Common myeloid progenitor, CD34-positive (primary cell): ENCODE measurements at regions not wholly inside any gene's neighbourhood (a gene's known extent, or its start where the extent isn't known, plus 50 kb on each side); places are given as distances from the start of the nearest gene placed in this dataset.
A peak's percentile ranks its signal among the peaks of the same experiment; 100 is the strongest.

Experiments
- CTCF ChIA-PET: fragments of 350-600 bp; sonication (Branson Sonifier 250); formaldehyde crosslinking; loops from one replicate; lab custom pipeline; 2021; ENCODE audit warnings: antibody characterized with exemption; lab: Charles Lee
- POLR2A ChIA-PET: fragments of 350-600 bp; sonication (Branson Sonifier 250); formaldehyde crosslinking; loops from one replicate; lab custom pipeline; 2021; ENCODE audit warnings: antibody characterized with exemption; lab: Charles Lee
- DNase-seq, 3 donors: peaks; one replicate each; pipeline versions ENCODE4 v3.0.0 to v3.0.0-alpha.2; 2013
- H3K27ac ChIP-seq, 2 experiments: 1 replicate in 1 of 2; 2 replicates in 1 of 2; pipeline ENCODE4 v1.7.0; 2013; ENCODE audit warnings: inconsistent platforms in 2 of 2, low read length in 2 of 2, mild to moderate bottlenecking in 2 of 2, low read depth in 1 of 2, moderate library complexity in 1 of 2; ENCODE audit not compliant: severe bottlenecking in 2 of 2, insufficient read depth in 1 of 2, poor library complexity in 1 of 2
- H3K27me3 ChIP-seq, 5 experiments: replicated peaks in 2 of 5; 1 replicate in 3 of 5; 2 replicates in 2 of 5; pipeline versions ENCODE4 v1.6.1 to v1.7.0; 2013; ENCODE audit warnings: low read length in 4 of 5, mild to moderate bottlenecking in 2 of 5, moderate library complexity in 2 of 5, inconsistent platforms in 1 of 5; ENCODE audit not compliant: insufficient read depth in 5 of 5, control insufficient read depth in 4 of 5
- H3K36me3 ChIP-seq, 4 experiments: 1 replicate in 2 of 4; 2 replicates in 2 of 4; pipeline versions ENCODE4 v1.6.1 to v1.7.0; 2013; ENCODE audit warnings: low read length in 3 of 4, control low read depth in 1 of 4, mild to moderate bottlenecking in 1 of 4; ENCODE audit not compliant: control insufficient read depth in 4 of 4, insufficient read depth in 4 of 4
- H3K4me1 ChIP-seq, 4 experiments: 1 replicate in 3 of 4; 2 replicates in 1 of 4; pipeline versions ENCODE4 v1.6.1 to v1.7.1; 2013; ENCODE audit warnings: low read length in 3 of 4, mild to moderate bottlenecking in 3 of 4, control low read depth in 1 of 4, inconsistent platforms in 1 of 4, moderate library complexity in 1 of 4; ENCODE audit not compliant: control insufficient read depth in 4 of 4, insufficient read depth in 4 of 4; ENCODE audit errors: control extremely low read depth in 1 of 4
- H3K4me3 ChIP-seq, 7 experiments: 1 replicate in 4 of 7; 2 replicates in 3 of 7; pipeline versions ENCODE4 v1.5.1 to v1.7.0; 2013; ENCODE audit warnings: mild to moderate bottlenecking in 7 of 7, low read length in 6 of 7, moderate library complexity in 6 of 7, inconsistent platforms in 2 of 7, low read depth in 2 of 7, control low read depth in 1 of 7; ENCODE audit not compliant: insufficient read depth in 4 of 7, control insufficient read depth in 1 of 7; ENCODE audit errors: extremely low read depth in 1 of 7
- H3K9me3 ChIP-seq, 5 experiments: 1 replicate in 4 of 5; 2 replicates in 1 of 5; pipeline versions ENCODE4 v1.6.1 to v1.7.1; 2013; ENCODE audit warnings: low read length in 4 of 5, mild to moderate bottlenecking in 2 of 5, inconsistent platforms in 1 of 5, low read depth in 1 of 5, moderate library complexity in 1 of 5; ENCODE audit not compliant: control insufficient read depth in 4 of 5, insufficient read depth in 2 of 5; ENCODE audit errors: control extremely low read depth in 1 of 5
- WGBS: methylation state at CpG from one replicate; pipeline ENCODE4 v1.1.5; 2013; ENCODE audit not compliant: insufficient coverage; 5-methylcytosine and 5-hydroxymethylcytosine counted together

- POLR2A ChIA-PET = no interaction called here
- CTCF ChIA-PET = no interaction called here
Measured at GRCh38 chr2:220676695-220677094, 895.4 kb downstream of the EPHA4 start.

GRCh38 chr2:220678943-220679342 is 893.2 kb downstream of the EPHA4 start:
- H3K4me3 ChIP-seq = no peak overlapping the region
- DNase-seq = no peak
- H3K9me3 ChIP-seq = no peaks in the 10 kb centered on the region
- H3K27ac ChIP-seq = no peak overlapping the region
- H3K4me1 ChIP-seq = no peaks in the 10 kb centered on the region
- ChIA-PET CTCF (no interaction called here), POLR2A (no interaction called here)
- peaks cover 0 to 4% (median 0%) of the 10 kb centered on the region in 5 experiments for H3K27me3 ChIP-seq
- H3K36me3 ChIP-seq = no peaks in the 10 kb centered on the region

More at GRCh38 chr2:220676695-220677094, 895.4 kb downstream of the EPHA4 start:
- Histone ChIP-seq H3K4me1 (no peaks in the 10 kb centered on the region), H3K9me3 (no peaks in the 10 kb centered on the region), H3K36me3 (no peaks in the 10 kb centered on the region), H3K4me3 (no peak overlapping the region), H3K27ac (no peak overlapping the region), H3K27me3 (peaks cover 0 to 4% (median 0%) of the 10 kb centered on the region in 5 experiments)
- 100% methylated on average over 1 of the region's 1 CpG for WGBS
- DNase-seq = no peak

- no CpG with 5 or more reads among the region's 1 CpG for WGBS
- ChIA-PET POLR2A (no interaction called here), CTCF (interaction anchor here (1.2 kb wide), 1 partner anchor 891 kb away, joined by 3 read pairs; no protein-coding TSS in a partner anchor)
- Histone ChIP-seq H3K27me3 (no peaks in the 10 kb centered on the region), H3K9me3 (no peaks in the 10 kb centered on the region), H3K27ac (no peak overlapping the region), H3K4me1 (no peaks in the 10 kb centered on the region), H3K4me3 (no peak overlapping the region), H3K36me3 (no peaks in the 10 kb centered on the region)
- DNase-seq = no peak
Measured at GRCh38 chr2:220682616-220683015, 889.5 kb downstream of the EPHA4 start.

- DNase-seq = no peak
- CTCF ChIA-PET = interaction anchor here (0.5 kb wide), 1 partner anchor 932 kb away, joined by 3 read pairs; no protein-coding TSS in a partner anchor
- H3K4me3 ChIP-seq = no peak overlapping the region
- no peaks in the 10 kb centered on the region for H3K9me3 ChIP-seq
- 77% methylated on average over 4 of the region's 6 CpGs for WGBS
- H3K27me3 ChIP-seq = no peaks in the 10 kb centered on the region
- H3K4me1 ChIP-seq = no peaks in the 10 kb centered on the region
- H3K27ac ChIP-seq = no peak overlapping the region
- H3K36me3 ChIP-seq = no peaks in the 10 kb centered on the region
- POLR2A ChIA-PET = no interaction called here
Measured at GRCh38 chr2:220684099-220684498, 888.0 kb downstream of the EPHA4 start.

GRCh38 chr2:220687231-220687843 is 884.8 kb downstream of the EPHA4 start:
- DNase-seq = peak; percentile 62 to 81 (median 75)
- no peak overlapping the region for H3K27ac ChIP-seq
- H3K4me1 ChIP-seq = no peaks in the 10 kb centered on the region
- H3K36me3 ChIP-seq = no peaks in the 10 kb centered on the region
- WGBS = 53% methylated on average over 14 of the region's 15 CpGs
- CTCF ChIA-PET = interaction anchor here (1.1 to 2.1 kb wide), 2 partner anchors 12 to 886 kb away, joined by 3 to 16 read pairs; no protein-coding TSS in a partner anchor
- no peaks in the 10 kb centered on the region for H3K9me3 ChIP-seq
- no peak overlapping the region for H3K4me3 ChIP-seq
- POLR2A ChIA-PET = no interaction called here
- no peaks in the 10 kb centered on the region for H3K27me3 ChIP-seq

- 95% methylated on average over 3 of the region's 6 CpGs for WGBS
- Histone ChIP-seq H3K9me3 (no peaks in the 10 kb centered on the region), H3K4me3 (no peak overlapping the region), H3K4me1 (no peaks in the 10 kb centered on the region), H3K27me3 (peaks cover 0 to 3% (median 0%) of the 10 kb centered on the region in 5 experiments), H3K36me3 (no peaks in the 10 kb centered on the region), H3K27ac (no peak overlapping the region)
- DNase-seq = no peak
- ChIA-PET POLR2A (no interaction called here), CTCF (interaction anchor here (0.9 kb wide), 1 partner anchor 876 kb away, joined by 4 read pairs; no protein-coding TSS in a partner anchor)
Measured at GRCh38 chr2:220695397-220696279, 876.5 kb downstream of the EPHA4 start.

- CTCF ChIA-PET = no interaction called here
- POLR2A ChIA-PET = no interaction called here
- Histone ChIP-seq H3K36me3 (no peaks in the 10 kb centered on the region), H3K4me1 (no peaks in the 10 kb centered on the region), H3K4me3 (no peak overlapping the region), H3K27ac (no peak overlapping the region), H3K27me3 (peaks cover 0 to 3% (median 0%) of the 10 kb centered on the region in 5 experiments), H3K9me3 (peaks cover 0 to 4% (median 0%) of the 10 kb centered on the region in 5 experiments)
- 90% methylated on average over 3 of the region's 6 CpGs for WGBS
- no peak for DNase-seq
Measured at GRCh38 chr2:220696280-220696669, 875.8 kb downstream of the EPHA4 start.
